ENCODE measurements at regions not wholly inside any gene's neighbourhood (a gene's known extent, or its start where the extent isn't known, plus 50 kb on each side); places are given as distances from the start of the nearest gene placed in this dataset.

DNA sequence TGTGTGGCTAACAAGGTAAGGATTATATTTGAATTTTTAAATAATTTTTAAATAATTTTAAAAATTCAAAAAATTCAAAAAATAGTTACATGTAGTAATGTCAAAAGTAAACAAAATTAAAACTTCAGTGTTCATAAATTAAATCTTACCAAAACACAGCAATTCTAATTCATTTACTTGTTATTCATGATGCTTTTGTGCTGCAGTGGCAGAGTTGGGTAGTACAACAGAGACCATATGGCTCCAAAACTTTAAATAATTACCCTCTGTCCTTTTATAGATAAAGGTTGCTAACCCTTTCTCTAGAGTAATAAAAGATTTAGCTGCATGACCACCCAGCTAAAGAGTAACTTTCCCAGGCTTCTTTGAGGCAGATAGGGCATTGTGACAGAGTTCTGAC is 1355.6 kb downstream of the FSTL5 start:
- DNase-seq: no peak

DNA sequence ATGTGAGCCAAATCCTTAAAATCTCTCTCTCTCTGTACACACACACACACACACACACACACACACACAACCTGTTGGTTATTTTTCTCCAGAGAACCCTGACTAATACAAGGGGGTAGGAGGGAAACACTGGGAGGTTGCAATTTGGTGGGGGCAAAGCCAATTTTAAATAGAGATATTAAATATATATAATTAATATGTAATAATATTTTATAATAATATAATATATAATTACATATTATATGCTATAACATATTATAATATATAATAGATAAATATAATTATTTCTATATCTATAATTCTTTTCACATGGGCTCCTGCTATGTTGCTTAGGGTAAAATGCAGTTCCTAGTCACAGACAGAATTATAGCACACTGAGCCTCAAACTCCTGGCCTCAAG is 1354.2 kb downstream of the FSTL5 start:
- DNase-seq: no peak

DNA sequence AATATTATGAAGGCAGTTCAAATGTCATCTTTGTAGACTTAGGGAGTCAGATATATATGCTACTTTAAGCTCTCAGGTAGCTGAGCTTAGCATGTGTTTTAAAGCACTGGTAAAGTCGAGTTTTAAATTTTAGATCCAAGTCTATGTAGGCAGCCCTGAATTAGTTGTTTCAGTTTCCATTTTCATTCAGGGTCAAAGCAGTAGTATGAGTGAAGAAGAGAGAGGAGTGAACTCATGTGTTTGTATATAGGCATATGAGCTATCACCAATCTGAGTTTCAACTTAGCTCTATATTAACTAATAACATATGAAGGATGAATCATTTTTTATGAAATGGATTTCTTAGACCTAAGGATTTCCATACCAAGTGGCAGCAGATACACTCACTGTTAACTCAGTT is 1353.4 kb downstream of the FSTL5 start:
- DNase-seq: no peak

DNA sequence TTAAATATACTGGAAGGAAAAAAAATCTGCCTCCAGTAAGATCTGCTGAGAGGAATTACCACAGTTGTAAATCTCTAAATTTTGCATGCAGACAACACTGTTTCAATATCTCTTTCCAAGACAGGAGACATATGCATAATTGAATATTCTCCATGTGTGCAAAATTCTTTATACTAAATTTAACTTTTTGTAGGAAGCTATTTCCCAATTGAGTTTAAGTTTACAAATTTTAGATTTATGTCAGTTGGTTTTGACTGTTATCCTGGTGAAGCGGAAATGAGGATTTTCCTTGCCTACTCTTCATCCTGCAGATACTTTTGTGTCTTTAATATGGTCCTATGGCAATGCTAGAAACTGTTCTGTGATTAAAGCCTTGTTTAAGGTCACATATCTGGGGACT is 1352.9 kb downstream of the FSTL5 start:
- no peak for DNase-seq

GRCh38 chr4:160811956-160812355 is 1351.8 kb downstream of the FSTL5 start:
- no peak for DNase-seq

- DNase-seq: no peak
These were observed 1349.1 kb downstream of the FSTL5 start for GRCh38 chr4:160814726-160815125.

DNA sequence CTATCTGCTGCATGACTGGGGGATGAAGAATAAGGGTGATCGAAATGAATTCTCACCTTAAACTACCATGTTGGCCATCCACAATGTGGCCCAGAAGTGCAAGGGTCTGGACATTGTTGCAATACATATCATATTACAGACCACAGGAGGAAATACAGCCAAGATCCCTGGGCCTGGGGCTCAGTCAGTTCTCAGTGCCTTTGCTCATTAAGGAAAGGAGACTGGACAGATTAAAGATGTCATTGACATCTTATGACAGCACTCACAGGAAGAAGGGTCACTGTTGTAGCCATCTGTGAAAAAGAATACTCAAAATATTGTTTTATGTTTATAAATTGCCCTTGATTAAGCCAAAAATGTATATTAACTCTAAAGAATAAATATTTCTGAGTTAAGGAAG is 1345.2 kb downstream of the FSTL5 start:
- no peak for DNase-seq

DNA sequence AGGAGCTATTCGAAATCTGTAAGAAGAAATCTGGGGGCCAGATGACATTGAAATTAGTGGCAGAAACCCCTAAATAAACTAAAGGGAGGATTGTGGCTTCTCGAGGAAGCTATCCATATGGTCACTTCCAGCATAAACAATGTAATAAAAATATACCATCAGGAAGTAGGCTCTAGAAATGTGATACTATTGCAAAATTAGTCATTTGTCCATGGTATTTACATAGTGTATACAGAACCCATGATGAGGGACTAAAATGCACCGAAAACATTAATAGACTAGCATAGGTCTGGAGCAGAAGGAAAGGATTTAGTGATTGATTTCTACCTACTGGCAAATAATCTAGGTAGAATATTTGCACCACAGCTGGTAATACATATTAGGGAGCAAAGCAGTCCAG is 1344.0 kb downstream of the FSTL5 start:
- no peak for DNase-seq

- DNase-seq: no peak
These were observed 1339.3 kb downstream of the FSTL5 start for GRCh38 chr4:160824481-160824880.

DNA sequence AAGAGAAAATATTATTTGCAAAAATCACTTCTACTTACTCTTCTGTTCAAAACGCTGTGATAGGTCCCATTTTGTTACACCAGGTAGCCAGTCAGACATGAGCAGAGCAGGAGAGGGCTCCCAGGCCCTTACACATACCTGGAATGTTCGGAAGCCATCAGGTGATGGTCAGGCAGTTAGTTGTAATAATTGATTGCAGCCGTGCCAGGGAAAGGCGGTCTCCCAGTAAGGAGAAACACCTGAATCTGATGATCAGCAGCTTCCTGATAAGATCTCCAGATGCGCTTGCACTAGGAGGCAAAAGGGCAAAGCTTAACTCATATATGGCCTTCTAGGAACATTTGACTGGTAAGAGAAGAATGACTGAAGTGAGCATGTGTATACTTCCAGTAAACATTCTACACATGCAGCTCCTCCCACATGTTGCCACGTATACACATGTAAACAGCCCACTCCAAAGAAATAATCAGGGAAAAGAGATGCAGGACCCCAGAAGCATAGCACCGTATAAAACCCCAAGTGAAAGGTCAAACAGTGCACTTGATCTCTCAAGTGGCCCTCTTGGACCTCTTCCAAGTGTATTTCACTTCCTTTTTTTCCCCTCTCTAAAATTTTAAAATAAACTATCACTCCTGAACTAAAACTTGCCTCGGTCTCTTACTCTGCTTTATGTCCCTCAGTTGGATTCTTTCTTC is 1338.0 kb downstream of the FSTL5 start:
- no peak for DNase-seq

DNA sequence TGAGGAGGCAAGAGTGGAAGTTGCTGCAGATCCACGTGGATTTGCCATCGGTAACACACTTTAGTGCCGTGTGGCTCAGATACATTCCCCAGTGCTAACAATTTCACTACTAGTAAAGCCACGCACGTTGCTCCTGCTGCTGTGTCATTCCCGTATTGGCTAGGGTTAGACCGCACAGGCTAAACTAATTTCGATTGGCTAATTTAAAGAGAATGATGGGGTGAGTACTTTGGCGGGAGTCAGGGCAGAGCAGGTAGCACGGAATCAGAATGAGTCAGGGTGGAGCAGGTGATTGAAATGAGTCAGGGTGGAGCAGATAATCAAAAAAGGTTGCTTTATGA is 1337.5 kb downstream of the FSTL5 start:
- DNase-seq: no peak

- DNase-seq: no peak
These were observed 1332.5 kb downstream of the FSTL5 start for GRCh38 chr4:160831165-160831922.

- DNase-seq: no peak
These were observed 1328.0 kb downstream of the FSTL5 start for GRCh38 chr4:160835789-160836188.

GRCh38 chr4:160836431-160836830 is 1327.4 kb downstream of the FSTL5 start:
- DNase-seq: no peak

- no peak for DNase-seq
These were observed 1317.7 kb downstream of the FSTL5 start for GRCh38 chr4:160846121-160846520.

- no peak for DNase-seq
These were observed 1316.6 kb downstream of the FSTL5 start for GRCh38 chr4:160847228-160847627.

GRCh38 chr4:160848489-160848888 is 1315.3 kb downstream of the FSTL5 start:
- no peak for DNase-seq

DNA sequence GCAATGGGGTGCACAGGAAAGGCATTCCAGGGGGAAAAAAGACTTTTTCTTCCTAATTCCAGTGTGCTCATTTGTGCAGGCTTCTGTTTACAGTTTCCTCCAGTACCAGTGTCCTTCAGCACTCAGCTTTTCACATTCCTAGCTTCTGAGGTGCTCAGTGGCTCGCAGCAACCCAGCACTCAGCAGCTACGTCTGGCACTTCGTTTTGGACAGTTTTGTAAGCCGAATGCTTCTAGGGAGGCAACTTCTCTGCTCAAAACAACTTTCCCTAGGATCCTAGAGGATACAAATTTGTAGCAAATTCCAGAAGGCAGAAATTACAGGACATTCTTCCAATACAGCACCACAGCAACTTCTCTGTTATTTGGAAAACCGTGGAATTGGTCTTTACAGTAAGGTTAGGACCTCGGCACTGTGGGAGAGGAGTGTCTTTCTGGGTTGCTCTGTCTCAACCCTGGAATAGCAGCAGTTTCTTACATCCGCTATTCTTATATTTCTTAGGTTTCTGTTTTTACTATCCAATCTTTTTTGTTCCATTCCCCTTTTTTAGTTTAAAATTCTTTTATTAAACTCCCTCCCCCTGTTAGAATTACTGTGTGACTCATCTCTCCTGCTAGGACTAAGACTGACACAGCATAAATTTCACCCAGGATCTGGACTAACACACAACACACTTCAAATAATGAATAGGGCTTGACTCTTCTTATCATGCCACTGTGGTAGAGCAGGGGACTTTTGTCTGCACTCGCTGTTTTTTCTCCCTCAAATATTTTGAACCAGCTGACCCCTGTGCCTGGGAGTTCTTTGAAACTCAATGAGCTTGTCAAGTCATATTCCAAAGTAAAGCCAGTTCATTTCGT is 1314.7 kb downstream of the FSTL5 start:
- no peak for DNase-seq

- DNase-seq: no peak
These were observed 1299.5 kb downstream of the FSTL5 start for GRCh38 chr4:160864253-160864652.

- no peak for DNase-seq
These were observed 1293.9 kb downstream of the FSTL5 start for GRCh38 chr4:160869899-160870298.

- DNase-seq: no peak
These were observed 1291.3 kb downstream of the FSTL5 start for GRCh38 chr4:160872491-160872890.

DNA sequence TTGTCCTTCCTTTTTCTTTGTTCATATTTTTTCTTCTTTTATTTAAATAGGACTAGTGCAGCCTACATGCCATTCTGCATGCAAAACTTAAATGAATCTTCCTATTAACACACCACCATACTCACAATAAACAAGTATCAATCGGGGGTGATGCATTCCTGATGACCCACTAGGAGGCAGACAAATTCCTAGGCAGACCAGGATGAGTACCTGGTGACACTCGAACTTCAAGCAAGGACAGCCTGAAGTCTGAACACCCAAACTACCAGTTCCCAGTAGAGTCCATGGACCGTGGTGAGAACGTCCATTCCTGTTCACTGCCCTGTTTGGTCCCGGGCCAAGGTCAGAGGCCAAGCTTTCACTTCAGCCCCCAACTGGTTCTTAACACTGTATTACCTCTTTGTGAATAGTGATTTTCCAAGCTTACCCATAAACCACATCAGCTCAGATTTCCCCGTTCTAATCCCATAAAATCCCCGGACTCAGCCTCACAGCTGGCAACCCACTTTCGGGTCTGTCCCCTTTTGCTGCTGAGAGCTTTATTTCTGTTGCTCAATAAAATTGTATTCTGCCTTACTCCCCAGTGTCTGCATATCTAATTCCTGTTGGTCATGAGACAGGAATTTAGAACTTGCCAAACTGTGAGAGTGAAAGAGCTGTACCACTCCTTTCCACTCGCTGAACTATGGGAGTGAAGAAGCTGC is 1286.6 kb downstream of the FSTL5 start:
- DNase-seq: no peak

- no peak for DNase-seq
These were observed 1283.6 kb downstream of the FSTL5 start for GRCh38 chr4:160880180-160880579.
